CD4-positive, alpha-beta T cell treated with Interleukin-15 for 1 hour (primary cell): ENCODE measurements at regions not wholly inside any gene's neighbourhood (a gene's known extent, or its start where the extent isn't known, plus 50 kb on each side); places are given as distances from the start of the nearest gene placed in this dataset.

Source experiments
- DNase-seq: peaks from one replicate; pipeline ENCODE4 v3.0.0-alpha.2; 2020

- no peak for DNase-seq
Measured at GRCh38 chr3:157794771-157795170, 291.6 kb upstream of the VEPH1 start.

GRCh38 chr3:157793745-157794144 lies 290.5 kb upstream of the VEPH1 start:
- no peak for DNase-seq

- DNase-seq: no peak
Measured at GRCh38 chr3:157789162-157789561, 285.9 kb upstream of the VEPH1 start.

- no peak for DNase-seq
Measured at GRCh38 chr3:157786618-157787017, 283.4 kb upstream of the VEPH1 start.

GRCh38 chr3:157786211-157786610 lies 283.0 kb upstream of the VEPH1 start:
- DNase-seq: no peak

- no peak for DNase-seq
Measured at GRCh38 chr3:157785102-157785826, 282.0 kb upstream of the VEPH1 start.

- no peak for DNase-seq
Measured at GRCh38 chr3:157782236-157782635, 279.0 kb upstream of the VEPH1 start.

GRCh38 chr3:157776861-157777260 lies 273.6 kb upstream of the VEPH1 start:
- no peak for DNase-seq

GRCh38 chr3:157775446-157775845 lies 272.2 kb upstream of the VEPH1 start:
- no peak for DNase-seq

- DNase-seq: no peak
Measured at GRCh38 chr3:157769378-157769777, 266.2 kb upstream of the VEPH1 start.

- DNase-seq: no peak
Measured at GRCh38 chr3:157767607-157768006, 264.4 kb upstream of the VEPH1 start.

- DNase-seq: no peak
Measured at GRCh38 chr3:157763644-157764043, 260.4 kb upstream of the VEPH1 start.

GRCh38 chr3:157759311-157759710 lies 256.1 kb upstream of the VEPH1 start:
- DNase-seq: no peak

- DNase-seq: no peak
Measured at GRCh38 chr3:157755233-157755632, 252.0 kb upstream of the VEPH1 start.

GRCh38 chr3:157754451-157754850 lies 251.2 kb upstream of the VEPH1 start:
- DNase-seq: no peak

- DNase-seq: no peak
Measured at GRCh38 chr3:157753787-157754136, 250.5 kb upstream of the VEPH1 start.

- no peak for DNase-seq
Measured at GRCh38 chr3:157752956-157753786, 250.0 kb upstream of the VEPH1 start.

- DNase-seq: no peak
Measured at GRCh38 chr3:157752554-157752953, 249.3 kb upstream of the VEPH1 start.

- no peak for DNase-seq
Measured at GRCh38 chr3:157751386-157751785, 248.2 kb upstream of the VEPH1 start.

GRCh38 chr3:157746391-157746790 lies 243.2 kb upstream of the VEPH1 start:
- DNase-seq: no peak

GRCh38 chr3:157741607-157742006 lies 238.4 kb upstream of the VEPH1 start:
- DNase-seq: no peak

GRCh38 chr3:157738441-157738840 lies 235.2 kb upstream of the VEPH1 start:
- no peak for DNase-seq

GRCh38 chr3:157718800-157719199 lies 215.6 kb upstream of the VEPH1 start:
- no peak for DNase-seq

GRCh38 chr3:157713101-157713500 lies 209.9 kb upstream of the VEPH1 start:
- no peak for DNase-seq

GRCh38 chr3:157705258-157705657 lies 202.0 kb upstream of the VEPH1 start:
- no peak for DNase-seq
